GM06990 (cell line): ENCODE measurements at regions not wholly inside any gene's neighbourhood (a gene's known extent, or its start where the extent isn't known, plus 50 kb on each side); places are given as distances from the start of the nearest gene placed in this dataset.

ENCODE experiments used
- DNase-seq: peaks from one replicate; pipeline ENCODE4 v3.0.0-alpha.2; 2011; ENCODE audit not compliant: insufficient read length; ENCODE audit errors: extremely low read depth
- H3K27me3 ChIP-seq: replicated peaks from 2 replicates; pipeline ENCODE4 v1.6.0; 2011; ENCODE audit warnings: low read length; ENCODE audit not compliant: control insufficient read depth, insufficient read depth
- H3K36me3 ChIP-seq: 2 replicates; pipeline ENCODE4 v1.5.1; 2011; ENCODE audit warnings: low read length; ENCODE audit not compliant: control insufficient read depth, insufficient read depth
- H3K4me3 ChIP-seq: replicated peaks from 2 replicates; pipeline ENCODE4 v1.5.1; 2011; ENCODE audit warnings: low read depth, mild to moderate bottlenecking, control low read depth, low read length
- CTCF ChIP-seq: IDR thresholded peaks from 2 replicates; pipeline ENCODE4 v1.5.1; 2011; ENCODE audit warnings: low read length, control low read depth, mild to moderate bottlenecking, inconsistent platforms; ENCODE audit not compliant: insufficient read depth, poor library complexity, severe bottlenecking

- no peak overlapping the region for H3K4me3 ChIP-seq
- TF ChIP-seq CTCF: no peak
- no peak for DNase-seq
- no peaks in the 10 kb centered on the region for H3K36me3 ChIP-seq
- H3K27me3 ChIP-seq: no peaks in the 10 kb centered on the region; the same call in 1 of the 2 replicates
These were observed 56.6 kb upstream of the SCOC start for GRCh38 chr4:140316799-140317198.

GRCh38 chr4:140315970-140316369 lies 57.5 kb upstream of the SCOC start:
- TF ChIP-seq CTCF: no peak
- H3K36me3 ChIP-seq: no peaks in the 10 kb centered on the region
- no peak for DNase-seq
- no peaks in the 10 kb centered on the region; the same call in 1 of the 2 replicates for H3K27me3 ChIP-seq
- no peak overlapping the region for H3K4me3 ChIP-seq

GRCh38 chr4:140315438-140315837 lies 58.0 kb upstream of the SCOC start:
- Histone ChIP-seq H3K36me3 (no peaks in the 10 kb centered on the region), H3K4me3 (no peak overlapping the region), H3K27me3 (no peaks in the 10 kb centered on the region; the same call in 1 of the 2 replicates)
- no peak for DNase-seq
- no peak for TF ChIP-seq CTCF

- no peak for DNase-seq
- no peak overlapping the region for H3K4me3 ChIP-seq
These were observed 58.4 kb upstream of the SCOC start for GRCh38 chr4:140315019-140315418.

GRCh38 chr4:140312100-140312499 lies 61.3 kb upstream of the SCOC start:
- DNase-seq: no peak
- H3K4me3 ChIP-seq: no peak overlapping the region
- TF ChIP-seq CTCF: no peak
- no peaks in the 10 kb centered on the region; the same call in none of the 2 replicates for H3K27me3 ChIP-seq
- H3K36me3 ChIP-seq: no peaks in the 10 kb centered on the region

More at GRCh38 chr4:140315019-140315418, 58.4 kb upstream of the SCOC start:
- H3K27me3 ChIP-seq: no peaks in the 10 kb centered on the region; the same call in 1 of the 2 replicates
- no peak for TF ChIP-seq CTCF
- H3K36me3 ChIP-seq: no peaks in the 10 kb centered on the region

GRCh38 chr4:140311257-140311835 lies 62.1 kb upstream of the SCOC start:
- DNase-seq: no peak
- Histone ChIP-seq H3K36me3 (no peaks in the 10 kb centered on the region), H3K27me3 (no peaks in the 10 kb centered on the region; the same call in none of the 2 replicates), H3K4me3 (no peak overlapping the region)
- TF ChIP-seq CTCF: no peak
